ENCODE measurements at regions not wholly inside any gene's neighbourhood (a gene's known extent, or its start where the extent isn't known, plus 50 kb on each side); places are given as distances from the start of the nearest gene placed in this dataset.

- Histone ChIP-seq H3K79me1 (ENCODE audit: low read depth, low read length) (no peaks in the 10 kb centered on the region), H2BK15ac (ENCODE audit: low read length) (no peak overlapping the region), H4K20me1 (replicated peaks in 1 of 2; ENCODE audit: control insufficient read depth in 1 of 2, insufficient read depth in 2 of 2, low read length in 2 of 2) (no peaks in the 10 kb centered on the region), H3K27me3 (replicated peaks in 1 of 4; ENCODE audit: control insufficient read depth in 3 of 4, extremely low read depth in 1 of 4, insufficient read depth in 3 of 4, low read length in 3 of 4) (no peaks in the 10 kb centered on the region; a peak in 1 of 7 replicates), H3K9me3 (ENCODE audit: insufficient read depth in 2 of 2, low read depth in 1 of 2, low read length in 1 of 2) (no peaks in the 10 kb centered on the region), H3K18ac (ENCODE audit: extremely low read depth, low read length) (no peak overlapping the region; the same call in 1 of the 2 replicates), H2BK12ac (ENCODE audit: low read depth, low read length) (peak overlapping the region; percentile 96), H2BK120ac (replicated peaks; ENCODE audit: low read depth, low read length) (peak overlapping the region; percentile 44), H4K8ac (ENCODE audit: extremely low read depth, insufficient read depth, low read length) (no peak overlapping the region; the same call in 1 of the 2 replicates), H2BK20ac (ENCODE audit: low read length) (peak overlapping the region; percentile 86; the same call in 1 of the 2 replicates), H2AFZ (ENCODE audit: low read length) (peak overlapping the region; percentile 14; the same call in 1 of the 2 replicates), H3K4me2 (ENCODE audit: insufficient read depth in 1 of 2, low read depth in 2 of 2, low read length in 2 of 2) (no peak overlapping the region; a peak in 2 of 4 replicates), H2AK5ac (ENCODE audit: low read depth, low read length) (no peak overlapping the region), H4K91ac (replicated peaks; ENCODE audit: insufficient read length, low read length) (peak overlapping the region; percentile 91), H3K23me2 (ENCODE audit: low read depth, low read length) (peaks cover 4% of the 10 kb centered on the region; the same call in 1 of the 2 replicates), H3K9ac (replicated peaks in 1 of 4; ENCODE audit: extremely low read depth in 1 of 4, low read depth in 3 of 4, low read length in 3 of 4) (no peak overlapping the region), H3K27ac (ENCODE audit: low read depth, low read length) (no peak overlapping the region), H3K36me3 (ENCODE audit: control insufficient read depth in 2 of 4, insufficient read depth in 4 of 4, low read length in 3 of 4) (no peaks in the 10 kb centered on the region), H3K14ac (ENCODE audit: insufficient read length) (no peak overlapping the region), H2BK5ac (ENCODE audit: low read depth, low read length) (peak overlapping the region; percentile 90; the same call in 1 of the 2 replicates), H3K56ac (replicated peaks; ENCODE audit: insufficient read length, low read depth, low read length) (no peak overlapping the region), H3K4me1 (replicated peaks in 1 of 4; ENCODE audit: control insufficient read depth in 3 of 4, insufficient read depth in 4 of 4, low read length in 3 of 4) (peaks cover 8 to 25% (median 17%) of the 10 kb centered on the region in 4 experiments), H3K23ac (ENCODE audit: insufficient read length) (no peak overlapping the region), H3K4me3 (ENCODE audit: extremely low read depth in 1 of 4, insufficient read depth in 2 of 4, low read depth in 3 of 4, low read length in 4 of 4) (no peak overlapping the region), H3K79me2 (ENCODE audit: control insufficient read depth in 1 of 2, insufficient read depth in 2 of 2, low read length in 2 of 2) (no peaks in the 10 kb centered on the region), H3K4ac (replicated peaks; ENCODE audit: insufficient read length, low read depth, low read length) (no peak overlapping the region), H4K5ac (ENCODE audit: insufficient read length, low read depth, low read length) (peak overlapping the region; percentile 13)
- CTCF ChIA-PET (ENCODE audit: partially characterized antibody): interaction anchor here (1.0 to 1.8 kb wide), 3 partner anchors 20 to 445 kb away, joined by 3 to 5 read pairs (median 3); no protein-coding TSS in a partner anchor
- no peak for TF ChIP-seq RNF2 (IDR thresholded peaks at IDR 0.05; ENCODE audit: borderline replicate concordance, low read depth, low read length, missing control alignments, poor library complexity, severe bottlenecking)
- no peak for TF ChIP-seq SP4 (IDR thresholded peaks at IDR 0.05; ENCODE audit: low read length)
- no peak for TF ChIP-seq PHF8 (conservative IDR thresholded peaks at IDR 0.05; ENCODE audit: low read depth, low read length)
- TF ChIP-seq HDAC6 (IDR thresholded peaks at IDR 0.05; ENCODE audit: low read depth, low read length): no peak
- no peak for TF ChIP-seq MAX (IDR thresholded peaks at IDR 0.05)
- TF ChIP-seq ZNF274 (IDR thresholded peaks at IDR 0.05; ENCODE audit: borderline replicate concordance, extremely low read depth, low read length): no peak
- DNase-seq (ENCODE audit: low read depth in 1 of 2, low spot score in 2 of 2): peak in 1 of 2 experiments; percentile 44
- 76% methylated on average over 9 of the region's 10 CpGs; no CpG with 5 or more reads in 1 of the 2 experiments for WGBS, 2 experiments (ENCODE audit: extremely low coverage in 1 of 2, insufficient coverage in 1 of 2, insufficient read length in 1 of 2, insufficient replicate concordance in 2 of 2, low coverage in 1 of 2, low lambda C conversion rate in 2 of 2, missing lambda C conversion rate in 1 of 2)
- no peak for FAIRE-seq
- POLR2A ChIA-PET (ENCODE audit: partially characterized antibody): interaction anchor here (0.6 kb wide), 1 partner anchor 1585 kb away, joined by 3 read pairs; no protein-coding TSS in a partner anchor
Observed at GRCh38 chr17:6239241-6239798, 169.1 kb downstream of the WSCD1 start.

All from H1 (cell line).